NCI-H748 treated with DMSO at 0.1 percent for 48 hours (cell line): ENCODE measurements at regions not wholly inside any gene's neighbourhood (a gene's known extent, or its start where the extent isn't known, plus 50 kb on each side); places are given as distances from the start of the nearest gene placed in this dataset.

Source experiments
- DNase-seq: peaks from one replicate; lab custom pipeline; 2025; lab: John Stamatoyannopoulos, UW

DNA sequence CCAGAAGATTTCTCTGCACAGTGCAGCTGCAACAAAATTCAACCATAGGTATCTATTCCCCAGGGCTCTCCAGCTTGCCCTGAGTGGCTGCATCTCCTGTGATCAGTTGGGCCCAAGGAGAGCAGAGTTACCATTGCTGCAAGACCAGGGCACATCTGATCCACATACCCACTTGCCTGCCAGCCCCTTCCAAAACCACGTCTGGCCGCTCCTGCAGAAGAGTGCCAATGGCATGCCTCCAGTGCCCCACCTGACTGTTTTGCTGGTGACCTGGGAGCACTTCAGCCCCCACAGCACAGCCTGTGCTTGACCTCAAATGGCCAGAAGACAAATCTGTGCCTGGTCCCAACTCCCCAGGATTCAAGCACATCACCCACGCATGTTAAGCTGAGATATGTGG, 526.1 kb upstream of the GBE1 start:
- no peak for DNase-seq

DNA sequence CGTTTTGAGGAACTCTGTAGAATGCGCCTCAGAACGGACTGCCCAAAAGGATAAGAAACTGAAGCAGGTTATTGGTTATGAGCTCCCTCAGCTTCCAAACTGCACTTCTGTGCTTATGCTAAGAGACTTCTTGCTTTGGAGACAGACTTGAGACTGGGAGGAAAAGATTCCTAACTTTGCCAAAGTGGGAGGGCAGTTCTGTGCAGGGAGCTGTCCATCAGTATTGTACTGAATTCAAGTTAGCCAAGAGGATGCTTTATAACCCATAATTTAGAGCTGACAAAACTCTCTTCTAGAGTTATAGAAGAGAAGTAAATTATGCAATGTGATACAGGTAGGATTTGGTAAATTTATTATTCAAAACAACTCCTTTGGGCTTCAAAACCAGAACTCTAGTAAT, 519.8 kb upstream of the GBE1 start:
- DNase-seq = no peak

DNA sequence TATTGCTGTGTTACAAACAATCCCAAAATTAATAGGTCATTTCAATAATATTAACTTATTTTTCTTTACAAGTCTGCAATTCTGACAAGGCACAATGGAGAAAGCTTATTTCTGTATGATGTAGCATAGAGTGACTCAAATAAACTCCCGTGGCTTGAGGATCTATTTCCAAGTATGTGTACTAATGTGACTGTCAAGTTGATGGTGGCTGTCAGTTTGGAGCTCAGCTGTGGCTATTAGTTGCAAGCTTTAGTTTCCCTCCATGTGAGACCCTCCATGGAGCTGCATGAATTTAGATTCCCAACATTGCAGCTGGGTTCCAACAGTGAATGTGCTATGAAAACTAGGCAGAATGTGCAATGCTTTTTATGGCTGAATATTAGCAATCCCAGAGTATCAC, 515.5 kb upstream of the GBE1 start:
- no peak for DNase-seq

DNA sequence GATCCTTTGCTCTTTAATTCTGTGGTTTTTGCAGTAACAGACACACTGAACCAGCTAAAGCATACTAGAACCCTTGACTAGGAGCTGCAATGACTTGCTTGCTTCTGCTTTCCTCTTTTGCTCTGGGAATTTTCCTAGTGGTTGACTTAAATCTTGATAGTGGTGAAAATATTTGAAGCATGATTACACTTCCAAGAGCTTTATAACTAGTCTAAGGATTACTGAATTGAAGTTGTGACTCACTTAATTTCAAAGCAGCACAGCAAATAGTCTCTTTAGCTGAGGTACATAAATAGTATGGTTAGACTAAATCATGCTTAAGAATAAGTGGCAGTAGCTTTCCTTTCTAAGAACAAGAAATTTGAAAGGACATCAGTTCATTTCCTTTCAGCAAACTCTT, 513.5 kb upstream of the GBE1 start:
- DNase-seq = no peak

DNA sequence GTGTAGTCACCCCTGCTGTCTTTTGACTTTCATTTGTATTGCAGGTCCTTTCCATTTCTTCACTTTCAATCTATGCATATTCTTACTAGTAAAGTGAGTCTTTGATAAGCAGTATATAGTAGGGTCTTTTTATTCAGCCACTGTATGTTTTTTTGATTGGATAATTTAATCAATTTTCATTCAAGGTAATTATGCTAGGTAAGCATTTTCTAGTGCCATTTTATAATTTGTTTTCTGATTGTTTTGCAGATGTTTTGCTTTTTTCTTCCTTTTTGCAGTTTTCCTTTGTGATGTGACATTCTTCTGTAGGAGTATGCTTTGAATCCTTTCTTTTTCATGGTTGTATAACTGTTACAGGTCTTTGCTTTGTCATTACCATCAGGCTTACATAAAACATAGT, 504.3 kb upstream of the GBE1 start:
- DNase-seq = no peak

DNA sequence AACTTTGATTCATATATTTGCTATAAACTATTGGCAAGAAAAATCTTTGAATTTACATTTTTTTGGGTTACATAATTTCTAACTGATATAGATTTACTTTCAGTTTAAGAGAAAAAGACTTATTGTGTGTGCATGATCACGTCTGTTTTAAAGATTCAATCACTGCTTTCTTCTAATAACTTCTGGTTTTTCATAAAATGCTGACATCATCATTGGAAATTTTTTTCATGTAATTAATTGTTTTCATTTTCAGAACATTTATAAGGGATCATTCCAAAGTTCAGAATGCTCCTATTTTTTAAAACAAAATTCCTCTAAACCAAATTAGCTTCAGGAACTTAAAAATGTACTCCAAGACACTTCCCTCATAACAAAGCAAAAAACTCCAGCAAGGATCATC, 500.7 kb upstream of the GBE1 start:
- DNase-seq = no peak

DNA sequence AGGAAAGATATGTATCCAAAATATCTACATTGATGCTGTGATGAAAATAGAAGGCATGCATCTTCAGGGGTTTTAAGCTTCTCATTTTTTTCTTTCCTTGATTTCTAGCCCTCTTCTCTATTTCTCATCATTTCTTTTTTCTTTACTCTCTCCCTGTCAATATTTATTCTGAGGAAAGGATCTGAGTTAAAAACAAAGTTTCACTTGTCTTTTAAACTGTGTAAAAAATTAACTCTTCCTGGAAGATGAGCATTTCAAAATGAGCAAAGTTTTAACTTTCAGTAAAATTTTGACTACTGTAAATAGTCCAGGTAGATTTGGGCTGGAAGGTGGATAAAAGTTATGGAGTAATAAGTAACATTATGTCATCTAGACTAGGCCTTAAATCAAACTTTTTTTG, 500.2 kb upstream of the GBE1 start:
- DNase-seq = no peak

DNA sequence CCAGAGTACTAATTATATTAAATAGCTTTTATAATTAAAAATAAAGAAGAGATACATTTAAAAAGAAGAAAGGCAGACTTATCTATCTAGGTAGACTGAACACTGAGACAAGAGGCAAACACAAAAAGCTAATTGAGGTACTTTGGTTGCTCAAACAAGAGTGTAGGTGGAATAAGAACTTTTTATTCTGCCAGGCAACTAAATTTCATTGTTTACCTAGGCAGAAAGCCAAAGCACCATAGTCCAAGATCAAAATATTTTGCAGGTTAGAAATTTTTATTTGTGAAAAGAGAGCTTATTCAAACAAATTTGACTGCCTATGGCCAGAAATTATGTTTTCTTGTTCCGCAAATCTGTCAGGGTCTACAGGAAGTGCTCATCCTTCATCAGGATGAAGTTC, 499.6 kb upstream of the GBE1 start:
- peak; percentile 90 for DNase-seq

DNA sequence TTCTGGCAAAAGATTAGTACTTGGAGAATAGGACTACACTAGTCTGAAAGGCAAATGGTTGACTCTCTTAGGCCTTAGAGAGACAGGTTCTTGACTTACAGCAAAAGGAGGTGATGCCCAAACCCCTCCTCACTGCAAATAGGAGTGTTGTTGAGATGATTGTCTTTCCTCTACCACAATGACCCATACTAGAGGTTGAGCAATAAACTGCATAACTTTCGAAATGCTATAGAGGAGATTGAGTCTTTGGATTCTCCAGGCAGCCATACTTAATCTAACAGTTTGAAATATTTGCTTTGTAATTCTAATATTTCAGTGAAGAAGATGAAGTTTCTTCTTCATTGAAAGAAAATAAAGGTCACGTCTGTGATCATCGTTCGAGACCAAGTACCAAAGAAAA, 498.5 kb upstream of the GBE1 start:
- DNase-seq = peak; percentile 7

DNA sequence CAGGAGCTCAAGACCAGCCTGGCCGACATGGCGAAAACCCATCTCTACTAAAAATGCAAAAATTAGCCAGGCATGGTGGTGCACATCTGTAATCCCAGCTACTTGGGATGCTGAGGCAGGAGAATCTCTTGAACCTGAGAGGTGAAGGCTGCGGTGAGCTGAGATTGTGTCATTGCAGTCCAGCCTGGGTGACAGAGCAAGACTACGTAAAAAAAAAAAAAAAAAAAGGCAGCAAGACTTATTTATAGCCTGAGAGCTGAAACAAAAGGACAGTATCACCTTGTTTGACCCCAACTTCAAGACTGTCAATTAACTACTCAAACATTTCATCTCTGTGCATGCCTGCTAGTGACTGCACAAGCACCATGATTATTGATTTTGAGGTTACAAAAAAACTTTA, 478.9 kb upstream of the GBE1 start:
- no peak for DNase-seq

DNA sequence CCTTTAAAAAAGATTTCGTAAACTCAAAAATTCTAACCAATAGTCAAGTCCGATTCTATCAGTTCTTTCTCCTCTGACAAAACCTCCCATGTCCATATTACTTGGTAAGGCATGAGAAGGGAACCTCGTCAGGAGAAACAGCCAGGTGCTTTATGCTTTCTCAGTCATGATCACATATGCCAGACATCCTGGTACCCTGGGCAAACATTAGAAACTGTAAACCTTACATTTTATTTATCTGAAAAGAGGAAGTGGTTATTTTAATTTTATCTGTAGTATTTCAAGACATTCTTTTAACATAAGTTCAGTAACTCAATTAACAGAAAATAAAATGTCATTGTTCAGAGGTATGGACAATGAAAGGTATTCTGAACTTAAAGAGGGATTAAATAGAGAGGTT, 474.8 kb upstream of the GBE1 start:
- no peak for DNase-seq

DNA sequence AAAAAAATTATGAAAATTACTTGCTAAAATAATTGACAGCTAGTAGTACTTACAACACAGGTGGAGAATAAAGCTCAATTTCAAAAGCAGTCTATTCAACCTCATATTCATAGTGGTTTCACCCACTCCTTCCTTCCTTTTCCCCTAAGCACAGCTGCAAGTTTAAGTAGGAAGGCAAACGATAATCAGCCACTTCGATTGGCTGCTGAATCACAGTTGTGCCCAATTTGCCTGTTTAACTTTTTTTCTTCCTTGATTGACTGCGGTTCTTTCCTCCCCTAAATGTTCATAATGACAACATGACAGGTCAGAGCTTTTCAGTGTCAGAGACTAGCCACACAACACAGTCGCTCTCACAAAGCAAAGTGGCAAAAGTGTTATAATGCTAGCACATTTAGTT, 468.0 kb upstream of the GBE1 start:
- no peak for DNase-seq

DNA sequence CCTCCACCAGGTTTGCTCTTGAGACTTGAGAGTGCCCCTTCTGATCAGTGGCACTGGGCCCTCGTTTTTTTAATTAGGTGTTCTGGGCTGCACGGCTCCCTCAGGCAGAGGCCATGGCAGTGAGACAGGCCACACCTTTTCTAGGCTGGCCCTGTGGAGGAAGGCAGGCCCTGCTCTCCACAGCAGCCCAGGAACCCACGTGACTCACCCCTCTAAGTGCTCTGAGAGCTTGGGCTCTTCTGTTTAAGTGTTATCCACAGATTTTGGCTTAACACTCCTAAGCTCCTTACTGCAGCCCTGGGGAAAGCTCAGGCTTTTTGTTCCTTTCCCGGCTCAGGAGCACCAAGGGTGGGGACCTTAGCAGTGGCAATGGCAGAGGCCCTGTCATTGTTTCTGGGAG, 463.2 kb upstream of the GBE1 start:
- no peak for DNase-seq

DNA sequence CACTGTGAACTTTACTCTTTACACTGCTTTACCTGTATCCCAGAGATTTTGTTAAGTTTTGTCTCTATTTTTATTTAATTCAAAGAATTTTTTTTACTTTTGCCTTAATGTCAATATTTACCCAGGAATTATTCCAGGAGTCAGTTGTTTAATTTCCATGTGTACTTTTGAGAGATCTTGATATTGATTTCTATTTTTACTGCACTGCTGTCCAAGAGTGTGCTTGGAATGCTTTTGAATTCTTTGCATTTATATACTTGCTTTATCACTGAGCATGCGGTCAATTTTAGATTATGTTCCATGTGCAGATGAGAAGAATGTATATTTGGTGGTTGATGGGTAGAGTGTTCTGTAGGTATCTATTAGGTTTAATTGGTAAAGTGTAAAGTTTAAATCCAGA, 461.0 kb upstream of the GBE1 start:
- no peak for DNase-seq

DNA sequence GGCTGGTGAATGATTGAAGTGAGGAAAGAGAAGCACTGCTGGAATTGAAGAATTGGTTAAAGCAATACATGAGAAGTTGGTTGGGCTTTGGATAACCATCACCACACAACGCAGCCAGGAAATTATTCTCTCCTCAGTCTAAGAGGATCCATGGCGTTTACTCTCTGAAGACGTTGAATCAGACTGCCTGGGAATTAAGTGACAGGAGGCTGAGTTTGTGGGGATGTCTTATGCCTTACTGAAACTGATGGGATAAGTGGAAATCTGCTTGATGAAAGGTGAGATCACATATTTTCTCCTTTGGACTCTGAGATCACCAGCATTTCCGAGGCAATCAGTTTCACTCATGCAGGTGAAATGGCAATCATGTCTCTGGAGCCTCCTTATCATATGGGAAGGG, 456.1 kb upstream of the GBE1 start:
- no peak for DNase-seq

DNA sequence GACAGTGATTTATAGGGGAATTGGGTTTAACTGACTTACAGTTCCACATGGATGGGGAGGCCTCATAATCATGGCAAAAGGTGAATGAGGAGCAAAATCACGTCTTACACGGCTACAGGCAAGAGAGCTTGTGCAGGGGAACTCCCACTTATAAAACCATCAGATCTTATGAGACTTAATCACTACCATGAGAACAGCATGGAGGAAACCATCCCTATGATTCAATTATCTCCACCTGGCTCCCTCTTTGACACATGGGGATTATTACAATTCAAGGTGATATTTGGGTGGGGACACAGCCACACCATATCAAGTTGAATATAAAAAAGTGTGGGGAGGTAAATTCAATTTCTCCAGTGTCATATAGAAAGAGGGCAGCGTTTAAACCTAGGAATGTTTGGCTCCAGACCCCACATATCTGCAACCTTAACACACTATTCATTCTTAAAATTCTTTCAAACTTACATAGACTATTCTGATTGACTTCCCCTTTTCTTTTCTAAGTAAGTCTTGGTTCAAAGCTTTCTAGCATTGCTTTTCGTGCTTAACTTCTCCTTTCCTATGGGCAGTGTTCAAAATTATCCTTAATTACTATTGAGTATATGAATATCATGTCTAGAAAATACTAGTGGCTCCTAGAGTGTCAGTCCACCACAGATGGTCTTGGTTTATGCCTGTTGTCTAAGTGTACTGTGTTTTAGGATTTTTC, 446.7 kb upstream of the GBE1 start:
- no peak for DNase-seq

DNA sequence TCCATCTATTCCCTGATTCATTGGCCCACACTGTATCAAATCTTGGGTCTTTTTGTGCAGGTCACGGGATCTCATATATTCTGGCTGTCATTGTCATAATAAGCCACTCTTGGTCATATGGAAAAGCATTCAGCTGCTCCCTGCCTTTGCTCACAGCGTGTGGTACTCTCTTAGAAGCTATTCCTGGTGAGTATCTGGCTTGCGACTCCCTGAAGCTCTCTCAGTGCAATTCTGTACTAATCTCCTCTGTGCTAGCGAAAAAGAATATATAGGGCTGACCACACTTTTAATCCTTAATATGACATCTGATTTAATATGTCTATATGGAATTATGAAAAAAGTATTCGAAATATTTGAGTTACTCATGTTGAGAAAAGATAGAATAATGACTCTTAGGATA, 440.8 kb upstream of the GBE1 start:
- DNase-seq = no peak

DNA sequence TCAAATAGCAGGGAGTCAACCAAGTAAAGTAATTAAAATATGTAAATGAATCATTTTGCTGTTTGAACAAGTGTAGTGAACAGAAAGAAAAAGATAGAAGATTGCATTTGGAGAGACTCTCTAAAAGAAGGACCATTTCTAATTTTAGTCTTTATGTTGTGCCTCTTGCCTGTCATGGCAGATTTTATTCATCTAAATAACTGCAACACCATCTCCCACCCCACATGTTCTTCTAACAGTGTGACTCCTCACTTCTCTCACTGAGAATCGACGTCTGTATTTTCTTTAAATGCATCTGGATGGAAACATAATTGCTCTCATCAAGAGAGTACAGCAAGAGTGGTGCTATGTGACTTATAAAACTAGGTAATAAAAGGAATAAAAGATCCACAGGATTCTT, 439.9 kb upstream of the GBE1 start:
- no peak for DNase-seq

DNA sequence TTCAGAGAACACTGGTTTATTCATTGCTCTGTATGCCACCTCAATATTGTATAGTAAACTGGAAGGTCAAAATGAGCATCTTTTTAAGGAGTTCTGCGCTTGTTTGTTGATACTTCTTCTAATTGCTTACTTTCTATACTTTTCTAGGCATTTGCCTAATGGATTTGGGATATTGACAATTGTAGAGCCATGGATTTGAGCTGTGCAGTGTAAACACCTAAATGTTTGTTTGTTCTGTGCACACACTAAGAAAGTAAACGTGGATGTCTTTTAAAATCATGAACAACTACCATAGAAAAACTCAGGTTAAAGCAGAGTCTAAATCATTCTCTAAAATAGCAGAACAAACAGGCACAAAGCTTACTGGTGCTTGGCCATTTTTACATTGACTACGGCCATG, 436.6 kb upstream of the GBE1 start:
- no peak for DNase-seq

DNA sequence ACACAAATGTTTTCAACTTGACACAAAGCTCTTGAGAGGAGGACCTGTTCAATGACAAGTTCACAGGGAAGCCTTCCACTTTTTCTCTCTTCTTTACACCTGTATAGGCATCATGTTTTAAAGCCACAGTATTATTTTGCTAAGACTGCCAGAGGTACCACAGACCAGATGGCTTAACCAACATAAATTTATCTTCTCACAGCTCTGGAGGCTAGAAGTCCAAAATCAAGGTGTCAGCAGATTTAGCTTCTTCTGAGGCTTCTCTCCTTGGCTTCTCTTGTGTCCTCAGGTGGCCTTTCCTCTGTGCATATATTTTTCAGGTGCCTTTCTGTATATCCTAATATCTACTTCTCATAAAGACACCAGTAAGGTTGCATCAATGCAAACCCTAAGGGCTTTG, 435.2 kb upstream of the GBE1 start:
- DNase-seq = no peak

DNA sequence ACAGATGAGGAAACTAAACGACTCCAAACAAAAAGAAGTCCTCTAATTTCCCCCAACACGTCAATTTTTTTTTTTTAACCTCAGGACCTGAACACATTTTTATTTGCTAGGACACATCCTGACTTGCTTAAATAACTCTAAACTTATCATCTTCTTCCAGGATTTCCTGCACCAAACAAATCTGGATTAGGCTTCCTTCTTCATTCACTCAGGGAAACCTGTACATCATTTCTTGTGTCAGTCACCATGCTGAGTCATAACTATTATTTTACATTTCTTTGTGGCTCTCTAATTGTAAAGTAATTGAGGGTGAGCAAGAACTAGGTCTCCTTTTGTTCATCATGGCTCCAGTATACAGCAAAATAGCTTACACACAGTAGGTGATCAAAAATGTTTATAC, 433.4 kb upstream of the GBE1 start:
- DNase-seq = no peak

DNA sequence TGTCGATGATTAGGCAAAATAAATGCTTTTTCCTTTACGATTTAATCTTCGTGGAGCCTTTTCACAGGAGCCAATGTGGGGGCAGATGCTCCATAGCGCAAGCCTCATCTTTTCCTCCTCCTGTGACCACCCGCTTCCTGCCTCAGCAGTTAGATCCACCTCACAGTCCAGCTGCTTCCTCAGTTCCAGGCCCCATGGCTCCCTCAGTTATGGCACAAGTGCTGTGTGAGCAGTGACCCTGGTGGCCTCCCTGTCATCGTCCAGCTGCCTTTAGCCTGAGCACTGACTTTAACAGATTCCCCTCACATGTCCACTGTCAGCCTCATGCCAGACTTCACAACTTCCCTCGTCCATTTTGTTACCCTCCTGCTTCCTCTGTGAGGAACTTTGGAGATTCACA, 424.6 kb upstream of the GBE1 start:
- no peak for DNase-seq

DNA sequence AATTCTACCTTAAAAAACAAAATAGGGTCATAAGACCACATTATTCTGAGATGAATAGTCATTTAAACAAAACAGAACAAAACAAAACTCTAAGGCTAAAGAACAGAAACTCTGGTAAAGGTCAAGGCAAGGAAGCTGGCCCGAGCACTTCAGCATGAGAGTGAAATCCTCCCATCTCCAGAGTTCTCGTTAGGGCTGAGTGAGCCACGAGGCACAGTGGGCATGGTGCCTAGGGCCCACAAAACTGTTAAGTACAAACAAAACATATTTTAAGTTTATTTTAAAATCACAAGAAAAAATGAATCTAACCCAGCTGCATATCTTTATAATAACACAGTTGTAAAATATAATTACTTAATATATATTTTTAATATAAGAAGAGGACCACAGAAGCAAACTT, 417.8 kb upstream of the GBE1 start:
- DNase-seq = no peak

DNA sequence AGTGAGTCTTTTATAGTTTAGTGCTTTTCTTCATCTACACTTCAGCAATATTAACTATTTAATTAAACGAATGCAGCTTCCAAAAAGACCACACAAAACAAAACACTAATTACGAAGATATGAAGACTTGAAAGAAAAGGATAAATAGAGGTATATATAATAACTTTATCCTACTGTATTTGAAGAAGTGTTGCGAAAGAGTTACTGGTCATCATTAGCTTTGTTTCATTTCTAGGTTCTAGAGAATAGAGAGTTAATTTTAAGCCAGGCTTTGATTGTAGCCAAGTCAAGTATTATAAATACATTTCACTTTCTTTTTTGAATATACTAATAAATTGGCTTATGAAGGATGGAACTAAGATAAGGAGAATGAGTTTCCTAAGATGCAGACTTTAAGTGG, 416.8 kb upstream of the GBE1 start:
- DNase-seq = no peak

DNA sequence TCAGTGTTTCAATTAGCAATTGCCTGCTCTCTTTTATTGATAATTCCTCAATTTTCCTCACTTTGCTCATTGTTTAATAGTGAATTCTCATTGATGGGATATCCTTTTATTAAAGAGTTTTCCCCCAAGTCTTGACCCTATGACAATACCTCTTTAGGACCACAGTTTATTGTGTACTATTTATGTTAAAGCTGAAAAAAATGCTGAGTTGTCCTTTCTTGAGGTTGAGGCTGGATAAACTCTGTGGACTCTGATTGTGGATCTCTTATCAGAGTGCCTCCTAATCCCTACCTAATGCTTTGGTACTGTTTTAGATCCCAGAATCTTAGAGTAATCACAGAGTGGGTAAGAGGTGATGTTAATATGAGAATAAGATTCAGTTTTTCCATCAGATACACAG, 416.3 kb upstream of the GBE1 start:
- DNase-seq = no peak
